ENCODE measurements at regions not wholly inside any gene's neighbourhood (a gene's known extent, or its start where the extent isn't known, plus 50 kb on each side); places are given as distances from the start of the nearest gene placed in this dataset.

- TF ChIP-seq POLR2AphosphoS5 (IDR thresholded peaks at IDR 0.05) (no peak), EP300 (IDR thresholded peaks at IDR 0.05) (no peak), CTCF (IDR thresholded peaks at IDR 0.05) (no peak)
These were observed 926.6 kb upstream of the AUTS2 start for GRCh38 chr7:68671671-68672070.
